ENCODE measurements at regions not wholly inside any gene's neighbourhood (a gene's known extent, or its start where the extent isn't known, plus 50 kb on each side); places are given as distances from the start of the nearest gene placed in this dataset.
"Not testable (repeated sequence)": the region's sequence is repeated elsewhere in the genome, so short reads cannot be mapped to it uniquely, and the experiment has no call there.

DNA sequence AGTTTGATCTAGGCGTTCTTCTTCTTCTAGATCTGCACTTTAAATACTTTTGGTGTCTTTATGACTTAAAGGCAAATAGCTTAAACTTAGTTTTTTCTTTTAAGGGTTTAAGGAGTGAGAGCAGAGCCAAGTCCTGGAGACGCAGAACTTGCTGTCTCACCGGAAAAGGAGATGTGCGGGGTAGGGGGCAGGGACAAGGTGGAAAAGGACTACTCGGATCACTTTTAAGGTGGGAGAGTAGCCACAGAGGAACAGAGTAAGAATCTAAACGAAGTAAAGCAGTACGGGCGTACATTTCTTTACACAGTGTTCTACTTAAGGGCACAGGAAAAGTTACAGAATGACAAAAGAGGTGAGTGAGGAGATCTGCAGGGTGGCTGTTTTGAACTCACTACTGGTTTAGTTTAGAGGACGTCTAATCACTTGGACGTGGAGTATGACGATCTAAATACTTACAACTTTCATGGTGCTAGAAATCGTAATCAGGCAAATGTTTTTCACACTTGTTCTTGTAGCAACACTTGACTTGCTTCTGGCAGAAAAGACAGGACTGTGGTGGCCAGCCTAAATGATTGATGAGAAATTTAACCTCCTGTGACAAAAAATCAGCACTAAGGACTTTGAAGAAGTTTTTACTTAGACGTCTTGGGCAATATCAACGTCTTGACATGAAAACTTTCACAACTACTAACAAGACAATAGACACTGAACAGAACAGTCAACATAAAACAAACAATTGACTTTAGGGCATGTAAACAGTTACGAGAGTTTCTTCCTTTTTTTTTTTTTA is 127.0 kb downstream of the ART5 start:
- DNase-seq (ENCODE audit: low spot score), result not testable (repeated sequence)

DNA sequence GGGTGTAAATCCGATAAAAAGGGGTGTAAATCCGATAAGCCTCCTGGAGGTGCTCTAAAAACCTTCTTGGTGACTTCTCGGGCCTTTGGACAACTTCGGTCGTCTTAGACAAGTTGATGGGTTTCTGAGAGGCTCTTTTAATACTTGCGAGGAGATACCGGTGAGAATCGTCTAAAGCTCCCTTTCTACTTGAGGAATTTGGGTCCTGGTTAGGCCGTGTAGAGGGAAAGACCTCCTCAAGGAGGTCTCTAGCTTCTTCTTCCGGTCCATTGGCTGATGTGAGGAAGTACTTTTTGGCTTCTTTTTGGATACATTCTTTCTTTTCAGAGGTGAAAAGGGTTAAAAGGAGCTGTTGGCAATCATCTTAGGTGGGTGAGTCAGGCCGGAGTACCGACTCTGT is 128.5 kb downstream of the ART5 start:
- not testable (repeated sequence) for DNase-seq (ENCODE audit: low spot score)

DNA sequence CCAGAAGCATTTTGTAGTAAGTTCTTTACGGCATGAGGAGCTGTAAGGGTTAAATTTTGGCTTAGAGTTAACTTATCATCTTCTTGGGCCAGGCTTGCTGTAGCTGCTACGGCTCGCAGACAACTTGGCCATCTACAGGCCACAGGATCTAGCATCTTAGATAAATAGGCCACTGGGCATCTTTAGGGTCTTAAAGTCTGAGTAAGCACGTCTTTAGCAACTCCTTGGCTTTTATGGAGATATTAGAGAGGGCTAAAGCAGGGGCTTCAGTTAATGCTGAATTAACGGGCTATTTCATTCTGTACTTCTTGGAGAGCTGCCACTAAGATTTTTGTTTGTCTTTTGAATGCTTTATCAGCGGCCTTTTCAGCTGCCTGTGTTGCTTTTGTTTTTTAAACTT is 129.0 kb downstream of the ART5 start:
- not testable (repeated sequence) for DNase-seq (ENCODE audit: low spot score)

DNA sequence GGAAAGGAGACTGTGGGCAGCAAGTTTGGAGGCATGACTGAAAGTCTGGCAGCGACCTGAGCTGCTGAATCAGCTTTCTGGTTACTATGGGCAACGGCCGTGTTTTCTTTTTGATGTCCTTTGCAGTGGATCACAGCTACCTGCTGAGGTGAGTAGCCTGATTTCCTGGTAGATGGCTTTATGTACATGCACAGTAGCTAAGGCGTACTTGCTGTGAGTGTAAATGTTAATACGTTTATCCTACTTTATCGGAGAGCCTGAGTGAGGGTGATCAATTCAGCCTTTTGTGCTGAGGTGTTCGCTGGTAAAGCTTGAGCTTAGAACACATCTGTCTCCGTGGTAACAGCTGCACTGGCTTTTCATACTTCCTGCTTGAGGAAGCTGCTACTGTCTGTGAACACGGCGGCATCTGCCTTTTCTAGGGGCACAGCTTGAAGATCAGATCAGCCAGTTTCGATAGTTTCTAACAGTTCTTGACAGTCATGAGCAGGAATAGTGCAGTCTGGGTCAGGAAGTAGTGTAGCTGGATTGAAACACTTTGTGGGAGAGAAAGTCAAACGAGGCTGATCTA is 129.6 kb downstream of the ART5 start:
- peak; percentile 85 for DNase-seq (ENCODE audit: low spot score)

DNA sequence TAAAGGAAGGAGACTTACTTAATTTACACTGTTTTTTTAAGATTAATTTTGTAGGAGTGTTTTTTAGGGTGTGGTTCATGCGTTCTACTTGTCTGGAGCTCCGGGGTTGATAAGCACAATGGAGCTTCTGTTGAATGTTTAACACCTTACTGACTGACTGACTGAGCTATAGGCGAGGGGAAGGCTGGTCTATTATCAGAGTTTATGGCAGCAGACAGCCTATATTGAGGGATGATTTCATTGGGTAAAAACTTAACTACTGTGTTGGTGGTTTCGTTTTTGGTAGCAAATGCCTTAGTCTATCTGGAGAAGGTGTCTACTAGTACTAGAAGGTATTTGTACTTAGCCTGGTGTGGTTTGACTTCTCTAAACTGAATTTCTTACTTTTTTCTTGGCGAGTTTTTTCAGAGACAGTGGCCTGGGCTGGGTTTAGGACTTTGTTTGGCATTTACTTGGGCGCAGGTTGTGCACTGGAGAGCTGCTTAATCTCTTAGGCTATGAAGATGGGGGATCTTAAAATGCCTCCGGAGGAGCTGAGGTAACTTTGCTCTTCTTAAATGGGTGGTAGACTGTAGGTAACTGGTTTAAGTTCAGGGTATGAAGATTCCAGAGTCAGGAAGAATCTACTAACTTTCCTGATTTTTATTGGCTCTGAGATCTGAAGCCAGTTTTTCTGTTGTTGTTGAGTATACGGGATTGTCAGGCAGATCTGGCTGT is 130.2 kb downstream of the ART5 start:
- peak; percentile 53 for DNase-seq (ENCODE audit: low spot score)

DNA sequence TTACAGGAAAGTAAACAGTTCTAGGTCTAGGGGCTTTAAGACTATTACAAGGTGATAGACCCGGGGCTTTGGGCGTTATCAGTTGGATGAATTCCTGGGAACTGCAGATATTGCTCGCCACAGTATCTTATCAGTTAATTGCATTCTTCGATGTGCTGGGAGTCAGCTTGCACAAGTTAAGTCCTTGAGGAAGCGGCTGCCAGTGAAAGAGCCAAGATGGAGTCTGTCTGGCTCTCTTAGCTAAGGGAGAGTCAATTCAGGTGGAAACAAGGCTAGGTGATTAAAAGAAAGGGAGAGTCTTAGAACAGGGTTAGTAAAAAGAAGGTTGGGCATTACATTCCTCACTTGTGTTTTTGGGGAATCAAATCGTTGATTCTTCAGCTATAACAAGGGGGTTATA is 130.6 kb upstream of the ZNF195 start:
- not testable (repeated sequence) for DNase-seq (ENCODE audit: low spot score)

DNA sequence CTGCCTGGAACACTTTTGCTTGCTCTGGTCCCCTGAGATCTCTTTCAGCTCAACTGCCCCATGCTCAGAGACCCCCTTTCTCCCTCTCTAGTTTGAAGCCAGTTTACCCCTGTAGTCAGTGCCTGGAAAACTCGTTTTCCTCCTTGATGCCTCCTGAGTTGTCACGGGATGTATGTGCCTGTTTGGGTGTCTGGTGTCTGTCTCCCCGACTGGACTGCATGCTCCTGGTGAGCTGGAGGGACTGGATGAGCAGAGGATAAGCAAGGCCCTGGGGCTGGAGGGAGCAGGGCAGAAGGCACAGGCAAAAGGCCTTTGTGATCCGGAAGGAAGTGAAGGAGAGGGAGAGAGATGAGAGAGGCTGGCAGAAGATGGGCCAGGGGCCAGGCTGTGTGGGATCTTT is 120.3 kb upstream of the ZNF195 start:
- DNase-seq (ENCODE audit: low spot score), result not testable (repeated sequence)

DNA sequence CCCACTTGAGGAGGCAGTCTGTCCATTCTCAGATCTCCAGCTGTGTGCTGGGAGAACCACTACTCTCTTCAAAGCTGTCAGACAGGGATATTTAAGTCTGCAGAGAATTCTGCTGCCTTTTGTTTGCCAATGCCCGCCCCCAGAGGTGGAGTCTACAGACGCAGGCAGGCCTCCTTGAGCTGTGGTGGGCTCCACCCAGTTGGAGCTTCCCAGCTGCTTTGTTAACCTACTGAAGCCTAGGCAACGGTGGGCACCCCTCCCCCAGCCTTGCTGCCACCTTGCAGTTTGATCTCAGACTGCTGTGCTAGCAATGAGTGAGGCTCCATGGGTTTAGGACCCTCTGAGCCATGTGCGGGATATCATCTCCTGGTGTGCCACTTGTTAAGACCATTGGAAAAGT is 119.4 kb upstream of the ZNF195 start:
- DNase-seq (ENCODE audit: low spot score), result peak; percentile 36

DNA sequence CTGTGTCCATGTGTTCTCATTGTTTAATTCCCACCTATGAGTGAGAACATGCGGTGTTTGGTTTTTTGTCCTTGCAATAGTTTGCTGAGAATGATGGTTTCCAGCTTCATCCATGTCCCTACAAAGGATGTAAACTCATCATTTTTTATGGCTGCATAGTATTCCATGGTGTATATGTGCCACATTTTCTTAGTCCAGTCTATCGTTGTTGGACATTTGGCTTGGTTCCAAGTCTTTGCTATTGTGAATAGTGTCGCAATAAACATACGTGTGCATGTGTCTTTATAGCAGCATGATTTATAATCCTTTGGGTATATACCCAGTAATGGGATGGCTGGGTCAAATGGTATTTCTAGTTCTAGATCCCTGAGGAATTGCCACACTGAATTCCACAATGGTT is 114.2 kb upstream of the ZNF195 start:
- not testable (repeated sequence) for DNase-seq (ENCODE audit: low spot score)

DNA sequence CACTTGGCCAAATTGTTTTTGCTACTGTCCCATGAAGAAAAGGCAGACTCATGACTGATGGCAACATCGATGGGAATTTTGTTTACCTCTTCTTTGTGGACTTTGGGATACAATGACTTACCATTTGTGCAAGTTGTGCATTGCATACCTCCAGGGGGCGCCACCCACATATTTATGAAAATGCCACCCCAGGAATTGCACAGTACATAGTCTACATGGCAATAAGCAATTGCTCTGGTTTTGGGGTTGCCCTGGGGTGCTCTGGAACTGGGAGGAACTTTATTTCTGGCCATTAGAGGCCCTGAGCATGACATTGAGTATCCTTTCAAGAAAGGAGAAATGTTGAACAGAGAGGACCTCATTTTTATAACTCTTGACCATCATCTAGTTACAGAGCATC is 109.1 kb upstream of the ZNF195 start:
- DNase-seq (ENCODE audit: low spot score), result peak; percentile 8

DNA sequence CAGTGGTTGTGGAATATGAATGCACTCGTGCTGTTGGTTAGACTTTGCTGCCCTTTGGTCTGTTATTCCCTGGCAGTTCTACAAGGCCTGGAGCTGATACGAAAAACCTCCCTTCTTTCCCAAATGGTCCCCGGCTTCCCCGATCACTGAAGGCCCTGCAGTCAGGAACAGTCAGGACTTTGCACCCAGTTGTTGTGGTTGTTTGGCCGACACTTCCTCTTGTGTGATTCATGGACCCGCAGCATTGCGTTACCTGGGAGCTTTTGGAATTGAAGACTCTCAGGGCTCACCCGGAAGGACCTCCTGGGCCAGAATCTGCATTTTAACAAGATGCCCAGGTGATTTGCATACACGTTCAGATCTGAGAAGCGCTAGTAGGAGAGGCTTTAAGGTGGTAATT is 106.8 kb upstream of the ZNF195 start:
- not testable (repeated sequence) for DNase-seq (ENCODE audit: low spot score)

DNA sequence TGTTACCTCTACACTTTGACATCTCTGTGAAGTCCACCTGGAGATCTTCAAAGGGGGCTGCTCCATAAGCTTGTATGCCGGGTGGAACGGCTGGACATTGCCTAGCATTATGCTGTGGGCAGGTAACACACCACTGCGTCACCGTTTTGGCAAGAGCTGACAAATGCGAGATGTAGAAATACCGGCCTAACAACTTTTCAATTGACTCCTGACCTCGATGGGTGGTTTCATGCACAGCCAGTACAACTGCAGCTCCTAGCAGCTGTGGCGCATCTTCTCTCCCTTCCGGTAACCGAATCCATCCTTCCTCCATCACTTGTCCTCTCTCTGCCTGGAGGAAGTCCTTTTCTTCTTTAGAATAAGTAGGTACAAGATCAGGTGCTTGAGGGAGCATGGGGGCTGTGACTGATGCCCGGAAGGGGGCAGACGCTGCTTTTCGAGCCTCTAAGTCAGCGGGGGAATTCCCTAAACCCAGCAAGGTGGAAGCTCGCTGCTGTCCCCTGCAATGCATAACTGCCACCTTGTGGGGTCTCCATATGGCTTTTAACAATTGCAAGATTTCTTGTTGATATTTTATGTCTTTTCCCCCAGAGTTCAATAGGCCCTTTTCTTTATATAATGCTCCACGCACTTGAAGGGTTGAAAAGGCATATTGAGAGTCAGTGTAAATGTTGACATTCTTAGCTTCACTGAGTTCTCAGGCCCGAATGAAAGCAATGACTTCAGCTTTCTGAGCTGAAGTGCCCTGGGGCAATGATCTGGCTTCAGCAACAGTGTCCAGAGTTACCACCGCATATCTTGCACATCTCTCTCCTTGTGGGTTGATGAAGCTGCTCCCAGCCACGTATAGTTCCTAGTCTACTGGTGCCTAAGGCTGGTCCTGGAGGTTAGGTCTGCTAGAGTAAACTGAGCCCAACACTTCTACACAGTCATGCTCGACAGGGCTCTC is 98.3 kb upstream of the ZNF195 start:
- DNase-seq (ENCODE audit: low spot score), result not testable (repeated sequence)

DNA sequence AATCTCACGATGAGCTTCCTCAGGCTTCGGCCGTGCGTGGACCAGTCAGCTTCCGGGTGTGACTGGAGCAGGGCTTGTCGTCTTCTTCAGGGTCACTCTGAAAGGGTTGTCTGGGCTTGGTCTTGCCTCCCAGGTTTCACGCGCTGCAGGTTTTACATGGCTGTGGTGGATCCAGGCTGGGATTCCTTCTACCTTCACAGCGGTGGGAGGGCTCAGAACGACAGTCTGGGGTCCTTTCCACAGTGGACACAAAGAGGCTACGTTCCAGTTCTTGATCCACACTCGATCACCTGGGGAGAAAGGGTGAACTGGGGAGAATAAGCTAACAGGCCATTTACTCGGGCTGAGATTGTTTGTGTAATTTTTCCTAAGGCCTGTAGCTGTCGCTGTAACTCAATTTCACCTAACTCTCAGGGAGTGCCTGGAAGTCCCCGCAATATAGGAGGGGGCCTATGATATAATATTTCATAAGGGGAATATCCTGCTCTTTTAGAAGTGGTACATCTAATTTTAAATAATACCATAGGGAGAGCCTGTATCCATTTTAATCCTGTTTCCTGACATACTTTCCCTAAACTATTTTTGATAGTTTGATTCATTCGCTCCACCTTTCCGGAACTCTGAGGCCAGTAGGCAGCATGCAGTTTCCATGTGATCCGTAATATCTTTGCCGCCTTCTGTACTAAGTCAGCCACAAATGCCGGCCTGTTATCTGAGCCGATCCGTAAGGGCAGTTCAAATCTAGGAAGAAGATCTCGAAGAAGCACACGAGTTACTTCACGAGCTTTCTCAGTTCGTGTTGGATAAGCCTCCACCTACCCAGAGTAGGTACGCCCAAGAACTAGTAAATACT is 97.4 kb upstream of the ZNF195 start:
- DNase-seq (ENCODE audit: low spot score), result not testable (repeated sequence)

DNA sequence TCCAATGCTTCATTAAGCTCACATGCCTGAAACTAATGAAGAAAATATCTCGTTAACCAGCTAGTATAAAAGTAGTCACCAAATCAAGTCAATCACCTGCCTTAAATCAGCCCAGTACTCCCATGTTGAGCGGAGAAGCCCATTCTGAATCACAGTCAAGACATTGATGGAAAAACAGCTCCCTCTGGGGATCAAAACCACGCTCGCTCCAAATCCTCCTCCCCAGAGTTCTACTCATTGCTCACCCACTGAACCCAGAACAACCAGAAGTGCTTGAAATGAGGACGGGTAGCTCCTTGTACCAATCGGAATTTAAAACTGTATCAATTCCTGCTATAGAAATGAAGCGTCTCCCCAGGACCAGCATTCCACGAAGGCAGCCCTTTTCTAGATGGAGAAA is 90.0 kb upstream of the ZNF195 start:
- DNase-seq (ENCODE audit: low spot score), result not testable (repeated sequence)

DNA sequence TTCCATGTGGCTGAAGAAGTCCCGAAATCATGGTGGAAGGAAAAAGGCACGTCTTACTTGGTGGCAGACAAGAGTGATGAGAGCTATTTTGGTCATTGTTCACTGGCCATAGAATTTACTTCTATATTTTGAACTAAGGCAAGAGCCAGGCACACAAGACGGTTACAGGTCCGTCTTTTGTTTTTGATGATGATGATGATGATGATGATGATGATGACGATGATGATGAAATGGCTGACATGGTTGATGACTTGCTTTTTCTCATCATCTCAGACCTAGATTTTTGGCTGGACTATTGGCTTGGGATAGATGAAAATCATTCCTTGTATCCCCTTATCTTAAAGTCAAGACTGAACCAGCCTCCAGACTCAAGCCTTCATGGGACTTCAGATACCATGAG is 88.7 kb upstream of the ZNF195 start:
- DNase-seq (ENCODE audit: low spot score), result not testable (repeated sequence)

DNA sequence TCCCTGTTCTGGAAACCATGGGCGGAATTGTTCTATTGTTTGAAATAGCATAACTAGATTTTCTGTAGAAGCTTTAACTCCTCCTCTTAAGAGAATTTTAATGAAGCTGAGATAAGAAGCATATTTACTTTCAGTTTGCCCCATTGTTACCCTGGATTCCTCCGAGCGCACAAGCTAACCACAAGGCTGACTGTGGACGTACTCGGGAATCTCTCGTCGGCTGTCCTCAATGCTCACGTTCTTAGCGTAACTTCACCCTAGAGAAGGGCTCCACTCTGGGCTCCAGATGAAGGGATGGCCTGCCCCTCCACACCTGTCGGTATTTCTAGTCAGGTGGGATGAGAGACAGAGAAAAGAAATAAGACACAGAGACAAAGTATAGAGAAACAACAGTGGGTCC is 76.7 kb upstream of the ZNF195 start:
- not testable (repeated sequence) for DNase-seq (ENCODE audit: low spot score)

DNA sequence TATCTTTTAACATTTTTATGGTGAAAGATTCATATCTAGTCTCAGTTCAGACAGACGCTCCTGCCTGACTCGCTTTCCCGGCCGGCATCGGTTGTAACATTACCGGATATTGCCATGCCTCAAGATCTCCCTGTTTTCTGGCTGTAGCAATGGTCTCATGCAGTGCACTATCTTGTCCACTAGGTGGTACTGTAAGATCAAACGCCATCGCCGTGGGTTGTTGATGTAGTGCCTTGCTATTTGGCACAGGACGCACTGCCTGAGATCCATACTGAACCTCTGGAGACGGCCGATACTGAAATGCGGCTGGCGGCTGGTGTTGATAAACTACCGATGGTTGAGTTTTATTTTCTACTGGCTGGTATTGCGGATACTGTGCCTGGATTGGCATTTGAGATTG is 75.9 kb upstream of the ZNF195 start:
- DNase-seq (ENCODE audit: low spot score), result peak; percentile 59

DNA sequence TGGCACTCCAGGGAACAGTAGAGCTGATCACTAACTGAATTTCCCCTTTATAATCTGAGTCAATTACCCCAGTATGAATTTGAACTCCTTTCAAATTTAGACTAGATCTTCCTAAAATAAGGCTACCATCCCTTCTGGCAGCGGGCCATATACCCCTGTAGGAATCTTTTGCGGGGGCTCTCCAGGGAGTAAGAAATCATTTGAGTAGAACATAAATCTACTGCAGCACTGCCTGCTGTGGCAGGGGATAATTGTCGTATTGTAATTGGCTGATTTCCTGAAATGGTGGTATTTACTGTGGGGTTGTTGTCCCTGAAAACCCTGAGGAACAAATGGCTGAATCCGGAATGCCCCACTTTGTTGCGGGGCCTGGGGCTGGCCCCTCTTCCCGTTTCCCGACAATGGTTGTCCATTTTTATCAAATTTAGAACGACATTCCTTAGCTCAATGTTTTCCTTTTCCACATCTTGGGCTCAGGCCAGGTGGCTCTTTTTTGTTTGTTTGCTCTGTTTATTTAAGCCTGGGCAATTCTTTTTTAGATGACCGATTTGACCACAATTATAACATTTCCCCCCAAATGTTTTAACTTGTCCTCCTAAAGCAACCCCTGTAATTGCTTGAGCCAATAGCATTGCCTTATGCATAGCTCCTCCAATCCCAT is 74.8 kb upstream of the ZNF195 start:
- DNase-seq (ENCODE audit: low spot score), result not testable (repeated sequence)

DNA sequence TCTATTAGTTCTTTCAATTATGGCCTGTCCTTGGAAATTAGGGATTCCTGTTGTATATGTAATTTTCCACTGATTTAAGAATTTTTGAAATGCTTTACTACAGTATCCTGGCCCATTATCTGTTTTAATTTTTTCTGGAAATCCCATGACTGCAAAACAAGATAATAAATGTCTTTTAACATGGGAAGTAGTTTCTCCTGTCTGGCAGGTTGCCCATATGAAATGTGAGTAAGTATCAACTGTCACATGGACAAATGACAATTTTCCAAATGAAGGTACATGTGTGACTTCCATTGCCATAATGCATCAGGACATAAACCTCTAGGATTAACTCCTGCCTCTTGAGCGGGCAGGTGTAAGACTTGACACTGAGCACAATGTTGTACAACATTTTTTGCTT is 71.9 kb upstream of the ZNF195 start:
- DNase-seq (ENCODE audit: low spot score), result not testable (repeated sequence)

DNA sequence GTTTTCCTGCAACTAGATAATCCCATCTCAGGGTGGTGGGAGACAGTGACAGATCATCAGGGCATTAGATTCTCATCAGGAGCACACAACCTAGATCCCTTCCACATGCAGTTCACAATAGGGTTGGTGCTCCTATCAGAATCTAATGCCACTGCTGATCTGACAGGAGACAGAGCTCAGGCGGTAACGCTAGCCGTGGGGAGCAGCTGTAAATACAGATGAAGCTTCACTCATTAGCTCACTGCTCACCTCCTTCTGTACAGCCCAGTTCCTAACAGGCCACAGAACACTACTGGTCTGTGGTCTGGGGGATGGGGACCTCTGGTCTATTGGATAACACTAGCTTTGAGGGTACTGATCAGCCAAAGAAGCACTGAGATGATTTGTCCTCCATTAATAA is 66.6 kb upstream of the ZNF195 start:
- not testable (repeated sequence) for DNase-seq (ENCODE audit: low spot score)

DNA sequence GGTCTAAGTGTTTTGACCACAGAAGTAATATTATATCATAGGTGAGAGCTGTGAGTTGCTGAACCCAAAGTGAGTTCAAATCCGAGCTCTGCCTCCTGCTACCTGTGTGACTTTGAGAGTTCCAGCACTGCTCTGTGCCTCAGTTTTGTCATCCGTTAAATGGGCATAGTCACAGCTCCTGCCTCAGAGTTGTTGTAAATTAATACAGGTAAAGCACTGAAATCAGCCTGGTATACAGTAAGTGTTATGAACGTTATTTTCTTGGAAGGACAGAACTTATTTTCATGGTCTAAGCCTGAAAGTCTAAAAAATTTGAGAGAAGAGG is 65.4 kb upstream of the ZNF195 start:
- DNase-seq (ENCODE audit: low spot score), result not testable (repeated sequence)
